ENCODE measurements at regions not wholly inside any gene's neighbourhood (a gene's known extent, or its start where the extent isn't known, plus 50 kb on each side); places are given as distances from the start of the nearest gene placed in this dataset.

- TF ChIP-seq CTCF (conservative IDR thresholded peaks at IDR 0.05 in 1 of 2, IDR thresholded peaks at IDR 0.05 in 1 of 2; ENCODE audit: extremely low read depth in 1 of 2, insufficient read depth in 1 of 2, low read depth in 1 of 2, low read length in 2 of 2) (no peak), EZH2 (IDR thresholded peaks at IDR 0.05; ENCODE audit: borderline replicate concordance, low read length) (no peak)
Observed at GRCh38 chrX:42686706-42687105, 91.3 kb downstream of the PPP1R2C start.

Measured in mammary epithelial cell (primary cell).